Right ventricle myocardium inferior (tissue), 1 donor: ENCODE measurements at regions not wholly inside any gene's neighbourhood (a gene's known extent, or its start where the extent isn't known, plus 50 kb on each side); places are given as distances from the start of the nearest gene placed in this dataset.
A peak's percentile ranks its signal among the peaks of the same experiment; 100 is the strongest.

Experiments used
- ATAC-seq: fragments of 200-7000 bp; cut with Tn5 transposase; one replicate; pipeline ENCODE4 v1.9.1; 2020; ENCODE audit warnings: mild to moderate bottlenecking, moderate library complexity
- DNase-seq: peaks from one replicate; pipeline ENCODE4 v3.0.0; 2021; ENCODE audit errors: missing footprints
- intact Hi-C: fragments of 100-400 bp; cut with DNase I; formaldehyde crosslinking; loops from one replicate; pipeline ENCODE4 v1.11.0; 2022
- donor health status: DM: no; HTN: yes; CAD: no; lungs with severe emphysema.

GRCh38 chr9:86749161-86749893, 198.0 kb downstream of the GAS1 start:
- ATAC-seq = no peak
- intact Hi-C loops = no loop called here
- no peak for DNase-seq

DNA sequence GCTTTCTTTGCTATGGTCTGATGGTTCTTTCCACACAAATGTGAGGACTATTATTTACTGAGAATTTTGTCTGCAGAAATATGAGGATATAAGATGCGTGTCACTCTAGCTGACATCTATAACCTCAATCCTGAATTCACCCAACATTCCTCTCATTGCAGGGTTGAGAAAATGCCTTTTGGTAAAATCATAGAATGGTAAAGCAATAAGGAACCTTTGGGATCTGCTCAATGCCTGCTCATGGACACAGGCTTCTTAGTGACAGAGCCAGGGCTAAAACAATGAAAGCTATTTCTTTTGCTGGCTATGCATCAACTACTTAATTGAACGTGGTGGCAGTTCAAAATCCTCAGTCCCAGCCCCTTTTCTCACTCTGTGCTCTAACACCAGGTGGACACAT, 199.6 kb downstream of the GAS1 start:
- DNase-seq (no peak), ATAC-seq (no peak)
- intact Hi-C loops = no loop called here

DNA sequence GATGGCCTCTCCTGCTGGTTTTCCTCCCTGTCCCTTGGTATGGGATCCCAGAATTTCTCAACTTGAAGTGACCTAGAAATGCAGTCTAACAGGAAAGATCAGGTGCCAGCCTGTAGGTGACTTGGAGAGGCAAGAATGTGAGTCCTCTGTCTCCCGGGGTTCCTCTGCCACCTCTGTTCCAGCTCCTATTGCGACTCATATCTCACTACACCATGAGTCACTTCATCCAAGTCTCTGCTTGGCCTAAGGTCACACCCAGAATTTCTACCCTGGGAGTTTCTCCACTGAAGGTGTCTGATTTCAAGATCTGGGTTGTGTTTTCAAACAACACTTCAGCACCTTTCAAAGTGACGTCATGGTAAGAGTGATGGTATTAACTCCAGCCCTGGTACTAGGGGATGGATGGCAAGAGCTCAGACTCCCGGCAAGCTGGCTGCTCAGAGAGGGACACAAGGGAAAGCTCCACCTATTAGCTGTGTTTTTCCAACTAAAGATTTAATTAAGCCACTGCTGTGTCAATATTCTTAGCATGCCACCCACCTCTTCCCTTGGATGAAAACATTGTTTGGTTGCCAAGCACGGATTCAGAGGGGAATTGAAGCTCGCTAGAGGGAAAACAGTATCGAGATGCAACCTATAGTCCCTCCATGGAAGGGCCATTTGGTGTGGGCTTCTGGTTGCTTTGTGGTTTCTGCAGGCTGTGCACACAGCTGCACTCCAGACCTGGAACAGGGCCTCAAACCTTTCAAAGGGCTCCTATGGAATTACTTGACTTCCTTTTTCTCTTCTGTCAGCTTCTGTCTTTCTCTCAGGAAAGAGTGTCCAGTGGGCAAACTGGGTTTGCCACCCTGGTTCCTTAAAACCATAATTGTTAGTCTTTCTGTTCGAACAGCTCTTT, 205.7 kb downstream of the GAS1 start:
- intact Hi-C loops = no loop called here

DNA sequence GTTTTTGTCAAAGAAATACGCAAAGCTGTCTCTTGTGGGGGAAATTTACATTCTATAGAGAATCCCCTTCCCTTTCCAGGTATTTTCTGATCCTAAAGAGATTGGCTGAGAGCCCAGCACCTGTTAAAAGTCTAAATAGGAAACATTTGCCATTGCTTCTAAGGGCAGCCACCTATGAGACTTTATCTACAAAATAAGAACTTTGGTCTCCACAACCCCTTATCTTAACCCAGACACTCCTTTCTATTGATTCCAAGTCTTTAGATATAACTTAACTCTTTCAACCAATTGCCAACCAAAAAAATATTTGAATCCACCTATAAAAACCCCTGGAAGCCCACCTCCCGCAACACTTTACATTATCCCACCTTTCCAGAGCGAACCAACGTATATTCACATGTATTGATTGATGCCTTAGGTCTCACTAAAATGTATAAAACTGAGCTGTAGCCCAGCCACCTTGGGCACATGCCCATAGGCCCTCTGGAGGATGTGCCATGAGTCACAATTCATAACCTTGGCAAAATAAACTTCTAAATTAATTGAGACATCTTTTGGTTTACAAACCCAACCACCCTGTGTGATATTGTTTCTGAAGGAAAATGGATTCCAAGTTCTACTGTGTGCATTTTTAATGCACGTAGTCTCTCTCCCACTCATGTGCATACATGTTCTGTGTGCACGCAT, 211.4 kb downstream of the GAS1 start:
- DNase-seq = no peak
- intact Hi-C loops = loop anchor here (10.0 kb wide), 1 partner anchor 209 kb away; the partner anchor contains the start of gene GAS1
- ATAC-seq = no peak

More for the DNA sequence above, 205.7 kb downstream of the GAS1 start:
- DNase-seq = no peak
- peak; percentile 90 for ATAC-seq

DNA sequence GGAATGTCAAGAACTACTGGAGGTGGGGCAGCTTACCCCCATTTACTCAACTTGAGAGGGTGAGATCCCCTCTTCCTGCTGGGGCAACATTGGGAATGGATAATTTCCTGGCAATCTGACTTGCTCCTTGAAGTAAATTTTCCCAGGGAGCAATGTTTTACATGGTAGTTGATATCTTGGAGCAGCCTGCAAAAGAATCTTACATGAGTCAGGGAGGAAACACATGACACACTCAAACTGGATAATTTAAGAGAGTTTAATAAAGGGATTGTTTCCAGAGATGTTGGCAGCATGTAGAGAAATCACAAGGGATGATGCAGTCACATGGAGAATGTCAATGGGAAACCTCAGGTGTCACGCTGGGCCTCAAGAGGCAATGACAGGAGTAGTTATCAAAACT, 212.5 kb downstream of the GAS1 start:
- intact Hi-C loops = loop anchor here (10.0 kb wide), 1 partner anchor 210 kb away; the partner anchor contains the start of gene GAS1
- DNase-seq = no peak
- ATAC-seq = no peak

GRCh38 chr9:86733929-86734328, 213.4 kb downstream of the GAS1 start:
- ATAC-seq (peak; percentile 45), DNase-seq (no peak)
- intact Hi-C loops = loop anchor here (10.0 kb wide), 1 partner anchor 211 kb away; the partner anchor contains the start of gene GAS1

- intact Hi-C loops = loop anchor here (10.0 kb wide), 1 partner anchor 212 kb away; the partner anchor contains the start of gene GAS1
- DNase-seq = no peak
- peak; percentile 88 for ATAC-seq
These were observed 214.7 kb downstream of the GAS1 start for GRCh38 chr9:86732514-86733171.

GRCh38 chr9:86731511-86732063, 215.7 kb downstream of the GAS1 start:
- intact Hi-C loops = loop anchor here (10.0 kb wide), 1 partner anchor 213 kb away; the partner anchor contains the start of gene GAS1
- DNase-seq (no peak), ATAC-seq (peak; percentile 68)

GRCh38 chr9:86730163-86730928, 217.0 kb downstream of the GAS1 start:
- ATAC-seq (no peak), DNase-seq (no peak)
- intact Hi-C loops = loop anchor here (10.0 kb wide), 1 partner anchor 214 kb away; the partner anchor contains the start of gene GAS1

DNA sequence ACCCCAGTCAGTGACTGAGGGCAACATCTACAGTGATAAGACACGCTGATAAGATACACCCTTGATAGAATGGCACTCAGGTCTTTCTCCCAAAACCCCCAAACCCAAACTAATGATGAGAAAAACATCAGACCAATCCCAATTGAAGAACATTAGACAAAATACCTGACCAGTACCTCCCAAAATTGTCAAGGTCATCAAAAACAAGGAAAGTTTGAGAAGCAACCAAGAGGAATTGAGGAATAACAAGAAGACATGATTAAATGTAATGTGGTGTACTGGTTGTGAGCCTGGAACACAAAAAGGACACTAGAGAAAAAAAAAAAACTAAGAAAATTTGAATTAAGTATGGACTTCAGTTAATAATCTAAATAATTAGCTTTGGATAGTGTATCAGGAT, 222.8 kb downstream of the GAS1 start:
- ATAC-seq = no peak
- intact Hi-C loops = no loop called here
- no peak for DNase-seq

GRCh38 chr9:86723346-86723745, 224.0 kb downstream of the GAS1 start:
- ATAC-seq (no peak), DNase-seq (no peak)
- intact Hi-C loops = no loop called here

GRCh38 chr9:86722706-86723075, 224.6 kb downstream of the GAS1 start:
- ATAC-seq (no peak), DNase-seq (no peak)
- intact Hi-C loops = no loop called here

DNA sequence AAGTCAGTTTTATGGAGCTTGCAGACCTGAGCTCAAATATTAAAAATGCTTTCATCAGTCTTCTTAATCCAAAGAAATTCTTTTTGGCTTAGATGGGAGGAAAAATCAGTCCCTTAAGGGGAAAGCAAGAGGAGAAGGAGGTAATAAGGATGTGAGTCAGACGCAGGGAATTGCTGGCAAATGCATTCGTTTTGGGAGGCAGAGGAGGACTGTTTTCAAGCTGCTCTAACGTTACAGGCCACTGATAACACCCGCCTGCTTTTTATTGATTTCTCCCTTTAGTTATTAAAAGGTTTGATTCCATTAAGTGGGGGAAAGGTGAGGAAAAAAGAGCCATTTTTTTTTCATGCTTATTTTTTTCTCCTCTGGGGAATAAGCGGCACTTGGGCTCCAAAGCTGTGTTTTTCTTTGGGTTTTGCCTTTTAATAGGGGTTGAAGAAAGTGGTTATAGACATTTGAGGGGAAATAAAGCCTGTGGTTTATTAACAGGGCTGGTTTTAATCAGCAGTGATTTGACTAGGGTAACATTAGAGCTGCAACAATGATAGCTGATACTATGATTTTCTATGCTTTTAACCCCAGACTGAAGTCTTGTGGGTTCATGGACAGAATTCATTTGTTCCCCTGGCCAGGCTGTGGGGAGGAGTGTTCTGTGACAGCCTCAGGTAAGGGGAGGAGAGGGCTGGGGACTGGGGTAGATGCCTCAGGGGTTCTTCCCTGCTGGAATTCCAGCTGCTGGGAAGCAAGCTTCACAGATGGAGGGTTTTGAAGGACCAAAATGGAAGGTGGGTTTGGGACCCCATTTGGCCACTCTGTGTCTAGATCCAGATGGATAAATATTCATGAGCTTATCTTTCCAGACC, 225.2 kb downstream of the GAS1 start:
- intact Hi-C loops = no loop called here
- ATAC-seq (peak; percentile 78), DNase-seq (no peak)

DNA sequence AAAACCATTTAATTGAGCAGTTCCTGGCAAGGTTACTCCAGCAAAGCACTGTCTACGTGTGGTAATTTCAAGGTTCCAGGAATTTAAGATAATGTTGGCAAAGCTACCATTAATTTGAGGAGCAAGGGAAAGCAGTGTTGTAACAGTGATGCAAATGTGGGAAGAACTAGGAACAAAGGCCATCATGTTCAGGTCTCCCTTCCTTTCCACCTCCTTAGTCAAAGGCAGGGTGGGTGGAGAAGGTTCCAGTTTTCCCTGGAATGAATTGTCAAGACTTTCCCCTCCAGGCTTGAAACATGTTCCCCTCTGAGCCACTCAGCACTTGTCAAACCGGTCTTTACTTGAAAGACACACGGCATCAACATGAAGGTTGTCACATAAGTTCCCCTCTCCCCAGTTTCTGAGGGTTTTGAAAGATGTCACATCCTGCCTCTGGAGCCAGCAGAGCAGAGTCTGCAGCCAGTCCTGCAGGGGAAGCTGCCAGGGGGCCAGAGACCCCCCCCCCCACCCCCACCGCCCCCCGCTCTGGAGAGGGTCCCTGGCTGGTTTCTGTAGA, 226.0 kb downstream of the GAS1 start:
- ATAC-seq = peak; percentile 76

DNA sequence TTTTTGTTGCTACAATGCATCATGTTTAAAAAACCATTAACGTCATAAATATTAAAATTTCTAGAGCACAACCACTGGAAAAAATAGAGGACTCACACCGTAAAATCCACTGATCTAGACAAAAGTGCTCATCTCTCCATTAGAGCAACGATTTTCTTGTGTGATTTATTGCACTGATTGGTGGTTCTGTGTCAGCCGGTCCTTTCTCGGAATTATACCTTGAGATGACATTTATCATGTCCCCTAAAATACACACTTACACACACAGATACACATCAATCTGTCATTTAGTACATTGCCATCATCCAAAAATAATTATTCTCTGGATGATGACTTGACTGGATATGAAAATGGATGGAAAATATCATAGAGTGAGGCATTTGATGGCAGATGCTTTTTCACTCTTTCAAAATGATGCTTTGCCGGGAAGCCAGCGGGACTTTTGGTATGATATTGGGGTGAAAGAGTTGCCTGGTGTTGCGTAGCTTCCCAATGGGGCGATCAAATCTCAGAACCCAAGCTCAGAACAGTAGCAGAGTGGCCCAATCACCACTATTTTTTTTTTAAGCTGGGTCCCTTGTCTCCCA, 226.6 kb downstream of the GAS1 start:
- intact Hi-C loops = no loop called here
- ATAC-seq (no peak), DNase-seq (no peak)

More for the DNA sequence above, 226.0 kb downstream of the GAS1 start:
- no peak for DNase-seq
- intact Hi-C loops = no loop called here
